ENCODE measurements at regions not wholly inside any gene's neighbourhood (a gene's known extent, or its start where the extent isn't known, plus 50 kb on each side); places are given as distances from the start of the nearest gene placed in this dataset.

DNA sequence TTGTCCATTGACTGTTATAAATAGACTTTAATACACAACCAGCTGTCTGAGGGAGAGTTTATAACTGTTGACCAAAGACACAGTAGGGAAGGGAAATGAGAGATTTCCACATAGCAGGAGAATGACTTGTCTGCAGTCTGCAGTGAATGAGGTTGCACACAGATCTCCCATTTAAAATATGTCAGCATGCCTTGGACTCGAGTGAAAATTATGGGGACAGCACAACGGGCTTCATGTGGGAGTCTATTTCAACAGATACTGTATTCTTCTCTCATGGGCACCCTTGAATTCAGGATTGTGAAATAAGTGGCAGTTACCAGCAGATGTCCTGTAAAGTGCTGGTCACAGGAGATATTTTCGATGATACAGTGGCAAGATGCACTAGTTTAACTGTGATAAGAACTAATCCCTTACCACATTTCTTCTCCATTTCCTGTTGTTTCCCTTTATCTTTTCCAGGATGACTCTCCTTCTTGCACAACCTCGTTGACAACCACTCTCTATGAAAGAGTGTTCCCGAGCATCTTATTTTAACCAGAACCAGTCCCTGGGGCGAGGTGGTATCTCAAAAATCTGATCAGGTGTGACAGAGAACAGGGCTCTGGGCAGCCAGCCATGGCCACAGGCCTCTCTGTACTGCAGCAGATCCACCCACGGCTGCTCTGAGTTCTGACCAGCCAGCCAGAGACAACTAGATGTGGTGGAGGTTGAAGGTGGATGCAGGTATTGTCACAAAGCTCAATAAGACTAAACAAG is 51.5 kb upstream of the MAP3K1 start:
- TF ChIP-seq POLR2A (IDR thresholded peaks at IDR 0.05; ENCODE audit: low read depth, low read length): no peak
- no peak for TF ChIP-seq POLR2AphosphoS5 (IDR thresholded peaks at IDR 0.05; ENCODE audit: low read depth, low read length)
- no peak for TF ChIP-seq POU2F2 (IDR thresholded peaks at IDR 0.05; ENCODE audit: low read depth, low read length)
- no peak for TF ChIP-seq TAF1 (IDR thresholded peaks at IDR 0.05; ENCODE audit: low read depth, low read length)

Measured in GM12891 (cell line).